ENCODE measurements at regions not wholly inside any gene's neighbourhood (a gene's known extent, or its start where the extent isn't known, plus 50 kb on each side); places are given as distances from the start of the nearest gene placed in this dataset.
"Not testable (repeated sequence)": the region's sequence is repeated elsewhere in the genome, so short reads cannot be mapped to it uniquely, and the experiment has no call there.

- TF ChIP-seq, protein P1, sequence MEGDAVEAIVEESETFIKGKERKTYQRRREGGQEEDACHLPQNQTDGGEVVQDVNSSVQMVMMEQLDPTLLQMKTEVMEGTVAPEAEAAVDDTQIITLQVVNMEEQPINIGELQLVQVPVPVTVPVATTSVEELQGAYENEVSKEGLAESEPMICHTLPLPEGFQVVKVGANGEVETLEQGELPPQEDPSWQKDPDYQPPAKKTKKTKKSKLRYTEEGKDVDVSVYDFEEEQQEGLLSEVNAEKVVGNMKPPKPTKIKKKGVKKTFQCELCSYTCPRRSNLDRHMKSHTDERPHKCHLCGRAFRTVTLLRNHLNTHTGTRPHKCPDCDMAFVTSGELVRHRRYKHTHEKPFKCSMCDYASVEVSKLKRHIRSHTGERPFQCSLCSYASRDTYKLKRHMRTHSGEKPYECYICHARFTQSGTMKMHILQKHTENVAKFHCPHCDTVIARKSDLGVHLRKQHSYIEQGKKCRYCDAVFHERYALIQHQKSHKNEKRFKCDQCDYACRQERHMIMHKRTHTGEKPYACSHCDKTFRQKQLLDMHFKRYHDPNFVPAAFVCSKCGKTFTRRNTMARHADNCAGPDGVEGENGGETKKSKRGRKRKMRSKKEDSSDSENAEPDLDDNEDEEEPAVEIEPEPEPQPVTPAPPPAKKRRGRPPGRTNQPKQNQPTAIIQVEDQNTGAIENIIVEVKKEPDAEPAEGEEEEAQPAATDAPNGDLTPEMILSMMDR (IDR thresholded peaks at IDR 0.05; ENCODE audit: poor library complexity) = not testable (repeated sequence)
- TF ChIP-seq EZH2phosphoT487 (IDR thresholded peaks at IDR 0.05; ENCODE audit: low read depth, severe bottlenecking, unreplicated experiment); EZH2 (IDR thresholded peaks at IDR 0.05; ENCODE audit: borderline replicate concordance): not testable (repeated sequence)
Observed at GRCh38 chr9:67592424-67592823, 266.3 kb upstream of the ANKRD20A1 start.
